ENCODE measurements at regions not wholly inside any gene's neighbourhood (a gene's known extent, or its start where the extent isn't known, plus 50 kb on each side); places are given as distances from the start of the nearest gene placed in this dataset.

GRCh38 chr18:34978533-34978893, 62.7 kb upstream of the MAPRE2 start:
- DNase-seq (ENCODE audit: low read depth), result no peak

DNA sequence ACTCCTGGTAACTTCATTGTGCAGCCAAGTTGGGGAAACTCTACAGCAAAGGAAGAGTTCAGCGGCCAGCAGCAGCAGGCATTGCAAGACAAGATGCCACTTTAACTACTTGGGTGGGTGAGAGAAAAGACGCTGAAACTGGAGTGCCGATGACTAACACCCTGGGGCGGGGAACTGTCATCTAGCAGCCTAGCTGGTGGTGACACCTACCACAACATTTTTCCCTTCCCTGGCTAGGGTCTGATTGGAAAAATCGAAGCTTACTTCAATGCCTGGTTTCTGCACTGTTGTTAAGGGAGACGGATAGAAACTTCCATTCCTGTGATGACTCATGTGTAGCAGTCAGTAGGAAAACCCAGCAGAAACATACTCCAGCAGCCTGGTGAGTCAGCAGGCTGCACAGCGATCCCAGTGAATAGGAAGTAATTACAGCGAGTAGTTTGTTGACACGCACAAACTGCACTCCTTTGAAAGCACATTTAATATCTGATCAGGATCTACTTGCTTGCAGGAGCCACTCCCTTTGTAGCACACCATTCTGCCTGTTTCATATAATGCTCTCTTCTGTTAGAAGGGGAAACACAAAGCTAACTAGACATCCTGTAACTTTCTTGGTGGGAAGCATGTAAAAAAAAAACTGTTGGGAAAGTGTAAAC, 62.1 kb upstream of the MAPRE2 start:
- peak; percentile 97 for DNase-seq (ENCODE audit: low read depth)

- DNase-seq (ENCODE audit: low read depth), result no peak
These were observed 59.7 kb upstream of the MAPRE2 start for GRCh38 chr18:34981487-34981886.

DNA sequence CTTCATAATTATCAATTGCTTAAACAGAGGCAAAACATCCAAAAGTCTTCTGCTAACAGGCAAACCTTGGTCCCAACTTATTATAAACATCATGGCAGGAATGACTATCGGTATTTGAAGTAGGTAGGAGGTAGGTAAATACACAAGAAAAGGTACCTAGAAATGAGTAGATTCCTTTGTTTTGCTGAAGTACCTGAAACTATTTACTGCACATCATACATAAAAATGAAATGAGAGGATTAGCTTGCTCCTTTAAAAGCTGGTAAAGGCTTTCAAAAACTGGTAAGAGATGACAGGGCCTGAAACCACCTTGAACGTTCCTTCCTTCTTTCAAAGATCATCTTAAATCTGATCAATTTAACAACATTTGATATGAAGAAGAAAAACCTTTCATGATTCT, 55.2 kb upstream of the MAPRE2 start:
- no peak for DNase-seq (ENCODE audit: low read depth)

GRCh38 chr18:34990597-34990996, 50.6 kb upstream of the MAPRE2 start:
- DNase-seq (ENCODE audit: low read depth), result peak; percentile 28

GRCh38 chr18:34991152-34991551, 50.1 kb upstream of the MAPRE2 start:
- DNase-seq (ENCODE audit: low read depth), result no peak

Measured in iris pigment epithelial cell (primary cell).